Activated CD4-positive, alpha-beta T cell treated with anti-CD3 and anti-CD28 coated beads, Interleukin-2, amount 10 ng/mL, durations not matched to agents 24 days and 14 days (primary cell): ENCODE measurements at regions not wholly inside any gene's neighbourhood (a gene's known extent, or its start where the extent isn't known, plus 50 kb on each side); places are given as distances from the start of the nearest gene placed in this dataset.
"Not testable (repeated sequence)": the region's sequence is repeated elsewhere in the genome, so short reads cannot be mapped to it uniquely, and the experiment has no call there.

Experiments
- DNase-seq: peaks from one replicate; pipeline ENCODE4 v3.0.0; 2022
- H3K27ac Mint-ChIP-seq: one replicate; pipeline ENCODE4 v1.8.0; 2022; ENCODE audit warnings: mild to moderate bottlenecking, mixed read lengths
- H3K27me3 Mint-ChIP-seq: one replicate; pipeline ENCODE4 v1.8.0; 2022; ENCODE audit warnings: mixed read lengths
- H3K36me3 Mint-ChIP-seq: one replicate; pipeline ENCODE4 v1.8.0; 2022; ENCODE audit warnings: low read depth, mild to moderate bottlenecking, mixed read lengths
- H3K4me1 Mint-ChIP-seq: one replicate; pipeline ENCODE4 v1.8.0; 2021; ENCODE audit warnings: mixed read lengths
- H3K4me3 Mint-ChIP-seq: one replicate; pipeline ENCODE4 v1.8.0; 2022; ENCODE audit warnings: mild to moderate bottlenecking, moderate library complexity, mixed read lengths
- H3K9me3 Mint-ChIP-seq: one replicate; pipeline ENCODE4 v1.8.0; 2021; ENCODE audit warnings: mixed read lengths
- intact Hi-C: fragments of 100-400 bp; cut with micrococcal nuclease; formaldehyde crosslinking; loops from one replicate; pipeline ENCODE4 v1.15.1; 2023

DNA sequence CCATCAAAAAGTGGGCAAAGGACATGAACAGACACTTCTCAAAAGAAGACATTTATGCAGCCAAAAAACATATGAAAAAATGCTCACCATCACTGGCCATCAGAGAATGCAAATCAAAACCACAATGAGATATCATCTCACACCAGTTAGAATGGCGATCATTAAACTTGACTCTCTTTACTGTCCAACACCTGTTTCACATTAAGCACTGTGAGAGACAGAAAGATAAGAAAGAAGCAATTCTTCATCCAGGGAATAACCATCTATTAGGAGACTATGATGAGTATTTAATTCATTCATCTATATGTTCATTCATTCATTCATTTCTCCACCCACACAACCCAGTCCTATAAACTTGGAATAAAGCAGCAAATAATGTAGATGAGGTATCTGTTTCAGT lies 334.3 kb downstream of the C12orf75 start:
- H3K4me1 Mint-ChIP-seq, H3K9me3 Mint-ChIP-seq, intact Hi-C loops, H3K4me3 Mint-ChIP-seq, H3K27me3 Mint-ChIP-seq, DNase-seq, H3K36me3 Mint-ChIP-seq, H3K27ac Mint-ChIP-seq: not testable (repeated sequence)

DNA sequence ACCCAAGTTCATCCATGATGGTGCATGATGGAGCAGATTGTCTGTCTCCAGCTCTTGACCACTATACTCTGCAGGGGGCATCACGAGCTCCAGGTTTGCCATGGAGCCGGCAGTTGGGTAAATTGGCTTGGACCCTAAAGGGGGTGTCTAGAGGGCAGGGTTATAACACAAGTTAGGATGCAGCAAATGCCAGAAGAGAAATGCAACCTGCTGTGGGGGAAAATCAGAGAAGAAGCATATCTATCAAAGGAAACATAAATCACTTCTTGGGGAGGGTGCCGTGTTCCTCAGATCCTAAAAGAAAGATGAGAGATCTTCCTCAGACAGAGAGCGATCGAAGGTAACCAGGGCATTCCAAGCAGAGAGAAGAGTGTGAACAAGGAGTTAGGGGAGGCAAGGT lies 334.9 kb downstream of the C12orf75 start:
- Mint-ChIP-seq H3K4me3 (no peak overlapping the region), H3K27ac (no peak overlapping the region), H3K27me3 (no peaks in the 10 kb centered on the region), H3K4me1 (no peaks in the 10 kb centered on the region), H3K36me3 (no peaks in the 10 kb centered on the region), H3K9me3 (no peaks in the 10 kb centered on the region)
- intact Hi-C loops = no loop called here
- DNase-seq = no peak

DNA sequence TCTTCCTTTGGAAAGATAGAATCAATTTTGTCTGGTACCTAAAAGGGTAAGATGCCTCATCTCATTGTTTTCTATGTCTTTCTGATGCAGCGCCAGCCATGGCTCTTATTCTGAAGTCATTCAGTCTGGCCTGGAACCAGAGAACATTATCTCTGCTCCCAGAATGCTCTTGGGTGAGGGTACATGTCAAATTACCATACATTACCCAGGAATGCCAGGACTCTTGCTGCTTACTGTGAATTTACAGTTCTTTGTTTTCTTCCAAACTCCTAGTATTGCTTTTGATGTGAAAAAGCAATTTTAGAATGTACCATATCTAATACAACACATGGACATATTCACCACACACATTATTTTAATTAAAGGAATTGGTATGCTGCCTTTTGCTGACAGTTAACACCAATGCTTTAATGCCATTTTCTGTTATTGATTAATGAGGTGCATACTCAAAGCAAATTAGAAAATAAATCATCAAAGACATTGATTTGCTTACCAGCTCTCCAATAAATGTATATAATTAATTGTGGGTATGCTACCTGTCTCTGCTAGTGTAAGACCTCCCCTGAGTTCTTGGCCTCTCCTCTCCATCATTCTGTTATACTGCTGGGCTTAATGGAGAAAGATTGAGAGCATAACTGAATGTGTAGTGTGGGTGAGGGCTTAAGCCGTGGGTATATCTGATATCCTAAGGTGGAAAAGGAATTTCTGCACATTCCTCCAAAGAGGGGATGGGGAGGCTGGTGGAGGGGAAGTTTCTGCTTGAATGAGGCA lies 337.7 kb downstream of the C12orf75 start:
- no peaks in the 10 kb centered on the region for H3K9me3 Mint-ChIP-seq
- no peaks in the 10 kb centered on the region for H3K4me1 Mint-ChIP-seq
- DNase-seq = no peak
- no peaks in the 10 kb centered on the region for H3K27me3 Mint-ChIP-seq
- intact Hi-C loops = no loop called here
- no peaks in the 10 kb centered on the region for H3K36me3 Mint-ChIP-seq
- H3K27ac Mint-ChIP-seq = no peak overlapping the region
- no peak overlapping the region for H3K4me3 Mint-ChIP-seq

DNA sequence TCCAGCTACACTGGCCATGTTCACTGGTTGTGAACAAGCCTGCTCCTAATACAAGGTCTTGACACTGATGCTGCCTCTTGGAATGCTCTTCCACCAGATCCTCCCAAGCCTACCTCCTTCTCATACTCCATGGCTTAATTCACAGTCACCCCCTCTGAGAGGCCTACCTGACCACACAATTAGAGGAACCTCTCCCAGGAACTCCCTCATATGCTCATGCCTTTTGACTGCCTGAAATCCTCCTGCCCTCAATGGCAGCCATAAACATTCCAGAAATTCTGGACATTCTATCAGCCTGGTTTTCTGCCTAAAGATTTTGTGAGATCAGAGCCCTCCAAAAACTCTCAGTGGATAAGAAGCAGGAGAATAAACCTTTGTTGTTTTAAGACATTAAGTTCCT lies 340.2 kb downstream of the C12orf75 start:
- Mint-ChIP-seq H3K9me3 (no peaks in the 10 kb centered on the region), H3K36me3 (no peaks in the 10 kb centered on the region), H3K4me3 (no peak overlapping the region), H3K27me3 (no peaks in the 10 kb centered on the region), H3K27ac (no peak overlapping the region), H3K4me1 (no peaks in the 10 kb centered on the region)
- no peak for DNase-seq
- intact Hi-C loops = no loop called here

DNA sequence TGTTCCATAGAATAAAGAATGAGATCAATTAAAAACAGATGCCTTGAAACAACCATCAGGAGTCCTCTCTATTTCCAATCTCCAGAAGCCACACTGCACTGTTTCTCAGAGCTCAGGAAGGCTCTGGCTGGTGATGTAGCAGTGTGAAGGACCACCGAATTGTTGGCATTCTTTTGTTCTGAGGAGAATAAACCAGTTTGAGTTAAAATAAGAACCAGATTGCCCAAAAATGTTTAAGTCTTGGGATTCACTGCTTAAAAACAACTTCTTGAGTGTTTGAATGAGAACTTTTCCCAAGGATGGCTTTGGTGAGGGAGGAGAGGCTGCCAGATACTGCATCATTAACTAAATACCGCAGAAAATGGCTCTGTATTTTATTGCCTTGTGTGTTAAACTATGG lies 341.2 kb downstream of the C12orf75 start:
- no peak for DNase-seq
- Mint-ChIP-seq H3K4me1 (no peaks in the 10 kb centered on the region), H3K27ac (no peak overlapping the region), H3K4me3 (no peak overlapping the region), H3K27me3 (no peaks in the 10 kb centered on the region), H3K9me3 (no peaks in the 10 kb centered on the region), H3K36me3 (no peaks in the 10 kb centered on the region)
- intact Hi-C loops = no loop called here

DNA sequence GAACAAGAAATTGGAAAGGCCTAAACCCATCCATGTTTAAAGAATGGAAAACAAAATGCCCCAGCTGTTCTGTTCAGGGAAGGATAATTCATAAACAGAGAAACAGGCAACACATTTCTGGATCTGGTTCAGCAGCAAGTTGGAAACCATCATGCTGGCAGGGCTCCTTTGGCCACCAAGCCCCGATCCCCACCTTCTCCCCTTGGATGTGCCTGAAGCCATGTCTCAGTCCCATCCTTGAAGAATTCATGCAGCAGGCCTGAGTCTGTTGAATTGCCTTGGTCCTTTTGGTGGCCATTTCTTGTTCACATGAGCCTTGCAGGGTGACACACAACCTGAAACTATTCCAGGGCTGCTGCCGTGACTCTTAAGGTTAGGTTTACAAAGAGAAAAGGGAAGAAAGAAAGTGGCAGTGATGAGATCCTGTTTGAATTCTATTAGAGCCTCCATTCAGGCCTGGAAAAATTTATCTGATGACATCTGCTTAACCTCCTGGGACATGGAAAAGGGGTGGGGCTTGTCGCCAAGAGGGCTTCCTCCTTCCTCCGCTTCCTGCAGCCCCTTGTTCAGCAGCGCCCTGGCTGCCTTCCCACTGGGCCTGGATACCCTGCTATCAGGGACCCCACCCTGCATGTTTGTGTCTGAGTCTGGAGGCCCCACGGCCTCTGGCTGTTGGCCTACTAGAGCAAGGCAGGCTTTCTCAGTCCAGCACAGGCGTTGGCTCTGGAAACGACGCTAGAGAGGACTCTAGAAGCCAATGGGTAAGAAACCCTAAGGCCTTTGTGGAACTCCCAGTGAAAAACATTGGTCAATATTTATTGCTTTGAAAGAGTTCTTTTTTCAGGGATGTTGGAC lies 341.9 kb downstream of the C12orf75 start:
- Mint-ChIP-seq H3K36me3 (no peaks in the 10 kb centered on the region), H3K27ac (no peak overlapping the region), H3K4me1 (no peaks in the 10 kb centered on the region), H3K9me3 (no peaks in the 10 kb centered on the region), H3K4me3 (no peak overlapping the region), H3K27me3 (no peaks in the 10 kb centered on the region)
- intact Hi-C loops = no loop called here
- no peak for DNase-seq

DNA sequence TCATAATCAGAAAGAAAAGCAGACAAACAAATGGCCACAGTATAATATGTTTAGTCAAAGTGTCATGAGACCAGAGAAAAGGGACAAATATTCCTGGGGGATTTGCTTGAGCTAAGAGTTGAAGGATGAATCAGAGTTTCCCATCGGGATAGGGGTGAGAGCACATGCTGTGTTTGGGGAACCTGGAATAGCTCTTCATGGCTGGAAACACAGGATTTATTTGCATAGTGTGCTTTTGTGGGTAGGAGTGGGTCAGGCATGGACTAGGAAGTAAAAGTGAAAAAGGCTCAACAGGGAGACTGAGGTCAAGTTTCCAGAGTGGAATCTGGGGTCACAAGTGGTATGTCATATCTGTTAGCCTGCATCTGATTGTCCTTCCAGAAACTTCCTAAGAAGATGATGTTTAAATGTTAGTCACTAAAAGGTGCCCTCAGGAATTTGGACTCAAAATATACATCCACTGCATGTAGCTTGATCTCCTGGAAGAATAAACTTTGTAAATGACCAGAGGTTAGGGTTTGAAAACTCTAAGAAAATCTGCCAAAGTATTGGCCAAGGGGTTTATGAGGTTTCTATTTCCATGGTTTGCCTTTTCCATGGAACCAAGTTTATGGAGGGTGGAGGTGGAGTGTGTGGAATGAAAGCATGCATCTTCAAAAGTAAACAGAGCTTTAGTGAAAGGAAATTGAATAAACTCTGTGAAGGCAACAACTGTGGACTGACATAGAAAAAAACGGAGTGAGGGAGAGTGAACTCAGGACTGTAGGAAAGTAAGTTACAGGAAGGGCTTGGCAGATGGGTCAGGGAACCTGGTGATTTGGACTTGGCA lies 344.6 kb downstream of the C12orf75 start:
- Mint-ChIP-seq H3K9me3 (no peaks in the 10 kb centered on the region), H3K4me1 (no peaks in the 10 kb centered on the region), H3K4me3 (no peak overlapping the region), H3K36me3 (no peaks in the 10 kb centered on the region), H3K27me3 (no peaks in the 10 kb centered on the region), H3K27ac (no peak overlapping the region)
- intact Hi-C loops = no loop called here
- no peak for DNase-seq

DNA sequence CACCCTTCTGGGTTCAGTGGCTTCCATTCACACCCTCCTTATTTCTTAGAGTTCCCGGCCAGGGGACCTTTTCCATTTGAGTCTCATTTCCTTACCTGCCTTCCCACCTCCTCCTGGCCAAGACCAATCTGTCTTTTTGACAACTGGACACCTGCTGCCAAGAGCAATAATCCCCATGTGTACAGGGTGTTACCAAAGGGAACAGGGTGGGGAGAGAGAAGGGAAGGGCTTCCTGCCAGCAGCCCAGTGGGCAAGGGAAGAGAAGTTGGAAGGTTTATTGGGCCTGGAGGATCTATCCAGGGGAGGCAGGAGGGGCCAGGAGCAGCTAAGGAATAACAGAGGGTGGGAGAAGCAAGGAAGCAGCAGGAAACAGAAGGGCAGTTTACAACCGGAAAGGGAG lies 346.2 kb downstream of the C12orf75 start:
- DNase-seq = no peak
- no peaks in the 10 kb centered on the region for H3K36me3 Mint-ChIP-seq
- no peaks in the 10 kb centered on the region for H3K9me3 Mint-ChIP-seq
- H3K27ac Mint-ChIP-seq = no peak overlapping the region
- H3K4me3 Mint-ChIP-seq = no peak overlapping the region
- no peaks in the 10 kb centered on the region for H3K27me3 Mint-ChIP-seq
- H3K4me1 Mint-ChIP-seq = no peaks in the 10 kb centered on the region
- intact Hi-C loops = no loop called here

DNA sequence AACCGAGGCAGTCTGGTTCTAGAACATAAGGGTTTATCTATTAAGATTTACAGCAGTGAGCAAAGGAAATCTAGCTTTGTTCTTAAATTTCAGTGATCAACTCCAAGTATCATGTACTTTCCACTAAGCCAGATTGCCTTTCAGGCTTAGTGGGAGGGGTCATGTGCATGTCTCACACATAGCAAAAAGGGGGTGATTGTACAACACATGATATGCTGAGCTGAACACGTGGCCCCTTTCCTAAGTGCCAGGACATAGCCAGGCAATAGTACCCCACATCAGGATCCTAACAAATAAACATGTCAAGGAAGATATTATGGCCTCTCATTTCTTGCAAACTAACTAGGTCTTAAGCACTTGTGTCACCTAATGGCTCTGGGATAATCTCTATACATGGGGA lies 347.2 kb downstream of the C12orf75 start:
- peak; percentile 58 for DNase-seq
- Mint-ChIP-seq H3K36me3 (no peaks in the 10 kb centered on the region), H3K4me1 (no peaks in the 10 kb centered on the region), H3K27ac (no peak overlapping the region), H3K27me3 (no peaks in the 10 kb centered on the region), H3K9me3 (no peaks in the 10 kb centered on the region), H3K4me3 (no peak overlapping the region)
- intact Hi-C loops = no loop called here

DNA sequence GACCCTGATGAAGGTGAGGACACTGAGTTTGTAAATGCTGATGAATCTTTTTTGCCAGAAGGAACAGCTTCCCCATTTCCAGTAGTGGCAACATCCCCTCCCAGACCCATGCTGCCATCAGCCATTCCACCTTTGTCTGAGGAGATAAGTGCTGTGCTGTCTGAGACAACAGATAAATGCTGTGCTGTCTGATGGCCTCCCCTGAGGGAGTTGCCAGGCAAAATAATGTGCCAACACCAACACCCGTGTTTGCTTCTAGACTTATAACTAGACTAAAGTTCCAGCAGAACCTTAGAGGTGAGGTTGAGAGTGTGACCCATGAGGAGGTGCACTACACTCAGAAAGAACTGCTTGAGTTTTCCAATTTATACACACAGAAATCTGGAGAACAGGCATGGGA lies 349.5 kb downstream of the C12orf75 start:
- no peaks in the 10 kb centered on the region for H3K4me1 Mint-ChIP-seq
- H3K27ac Mint-ChIP-seq = no peak overlapping the region
- H3K4me3 Mint-ChIP-seq = no peak overlapping the region
- DNase-seq = peak; percentile 63
- H3K36me3 Mint-ChIP-seq = no peaks in the 10 kb centered on the region
- no peaks in the 10 kb centered on the region for H3K9me3 Mint-ChIP-seq
- H3K27me3 Mint-ChIP-seq = no peaks in the 10 kb centered on the region
- intact Hi-C loops = no loop called here

DNA sequence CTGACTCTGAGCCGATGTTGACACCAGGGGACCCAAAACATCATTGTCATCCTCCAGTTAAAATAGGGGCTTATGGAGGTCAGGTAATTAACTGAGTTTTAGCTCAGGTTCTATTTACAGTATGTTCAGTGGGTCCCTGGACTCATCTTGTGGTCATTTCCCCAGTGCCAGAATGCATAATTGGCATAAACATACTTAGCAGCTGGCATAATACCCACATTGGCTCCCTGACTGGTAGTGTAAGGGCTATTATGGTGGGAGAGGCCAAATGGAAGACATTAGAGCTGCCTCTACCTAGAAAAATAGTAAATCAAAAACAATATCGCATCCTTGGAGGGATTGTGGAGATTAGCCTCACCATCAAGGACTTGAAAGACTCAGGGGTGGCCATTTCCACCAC lies 350.9 kb downstream of the C12orf75 start:
- Mint-ChIP-seq H3K4me3 (no peak overlapping the region), H3K9me3 (no peaks in the 10 kb centered on the region), H3K27me3 (no peaks in the 10 kb centered on the region), H3K4me1 (no peaks in the 10 kb centered on the region), H3K27ac (no peak overlapping the region), H3K36me3 (no peaks in the 10 kb centered on the region)
- DNase-seq = no peak
- intact Hi-C loops = no loop called here

DNA sequence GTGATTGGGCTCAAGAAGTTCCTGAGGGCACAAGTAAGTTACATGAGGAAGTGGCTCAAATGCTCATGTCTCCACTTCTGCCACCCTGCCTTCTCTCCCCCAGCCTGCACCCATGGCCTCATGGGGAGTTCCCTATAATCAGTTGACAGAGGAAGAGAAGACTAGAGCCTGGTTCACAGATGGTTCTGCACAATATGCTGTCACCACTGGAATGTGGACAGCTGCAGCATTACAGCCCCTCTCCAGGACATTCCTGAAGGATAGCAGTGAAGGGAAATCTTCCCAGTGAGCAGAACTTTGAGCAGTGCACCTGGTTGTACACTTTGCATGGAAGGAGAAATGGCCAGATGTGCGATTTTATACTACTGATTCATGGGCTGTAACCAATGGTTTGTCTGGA lies 352.3 kb downstream of the C12orf75 start:
- H3K27ac Mint-ChIP-seq, H3K36me3 Mint-ChIP-seq, H3K4me1 Mint-ChIP-seq, H3K4me3 Mint-ChIP-seq, intact Hi-C loops, H3K27me3 Mint-ChIP-seq, DNase-seq, H3K9me3 Mint-ChIP-seq: not testable (repeated sequence)

DNA sequence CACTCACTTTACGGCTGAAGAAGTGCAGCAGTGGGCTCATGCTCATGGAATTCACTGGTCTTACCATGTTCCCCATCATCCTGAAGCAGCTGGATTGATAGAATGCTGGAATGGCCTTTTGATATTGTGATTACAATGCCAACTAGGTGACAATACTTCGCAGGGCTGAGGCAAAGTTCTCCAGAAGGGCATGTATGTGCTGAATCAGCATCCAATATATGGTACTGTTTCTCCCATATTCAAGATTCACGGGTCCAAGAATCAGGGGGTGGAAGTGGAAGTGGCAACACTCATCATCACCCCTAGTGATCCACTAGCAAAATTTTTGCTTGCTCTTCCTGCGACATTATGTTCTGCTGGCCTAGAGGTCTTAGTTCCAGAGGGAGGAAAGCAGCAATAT lies 353.3 kb downstream of the C12orf75 start:
- DNase-seq, H3K27ac Mint-ChIP-seq, H3K36me3 Mint-ChIP-seq, H3K4me1 Mint-ChIP-seq, intact Hi-C loops, H3K27me3 Mint-ChIP-seq, H3K9me3 Mint-ChIP-seq, H3K4me3 Mint-ChIP-seq: not testable (repeated sequence)

DNA sequence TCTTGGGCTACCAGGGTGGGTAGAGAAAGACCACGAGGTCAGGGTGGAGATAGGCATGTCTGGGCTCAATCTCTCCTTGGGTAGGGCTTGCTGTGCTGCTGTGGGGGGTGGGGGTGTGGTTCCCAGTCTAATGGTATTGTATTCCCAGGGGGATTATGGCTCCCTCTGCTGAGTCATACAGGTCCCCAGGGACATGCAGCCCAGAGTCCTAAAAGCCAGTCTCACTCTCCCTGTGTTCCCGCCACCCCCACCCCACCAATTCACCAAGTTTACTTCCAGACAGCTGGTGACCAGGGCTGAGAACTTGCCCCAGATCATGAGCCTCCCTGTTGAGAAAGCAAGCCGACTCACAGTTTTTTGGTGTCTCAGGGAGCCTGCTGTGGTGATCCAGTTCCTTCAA lies 367.6 kb downstream of the C12orf75 start:
- Mint-ChIP-seq H3K4me1 (peaks cover 2% of the 10 kb centered on the region), H3K27ac (no peak overlapping the region), H3K9me3 (peaks cover 7% of the 10 kb centered on the region), H3K27me3 (peaks cover 4% of the 10 kb centered on the region), H3K36me3 (no peaks in the 10 kb centered on the region), H3K4me3 (no peak overlapping the region)
- intact Hi-C loops = no loop called here
- no peak for DNase-seq
